GM18951 (cell line): ENCODE measurements at regions not wholly inside any gene's neighbourhood (a gene's known extent, or its start where the extent isn't known, plus 50 kb on each side); places are given as distances from the start of the nearest gene placed in this dataset.

ENCODE experiments used
- POLR2A ChIP-seq: IDR thresholded peaks from 4 replicates; pipeline ENCODE4 v1.6.1; 2011; ENCODE audit warnings: mild to moderate bottlenecking; ENCODE audit not compliant: insufficient read length, insufficient read depth; ENCODE audit errors: extremely low read depth
- in situ Hi-C: fragments of 300-500 bp; cut with MboI; formaldehyde crosslinking; loops from one replicate; pipeline ENCODE4 v1.12.0; 2022; ENCODE audit warnings: low sequenced_read_pairs, mixed read lengths, inconsistent platforms; ENCODE audit not compliant: unreplicated experiment

DNA sequence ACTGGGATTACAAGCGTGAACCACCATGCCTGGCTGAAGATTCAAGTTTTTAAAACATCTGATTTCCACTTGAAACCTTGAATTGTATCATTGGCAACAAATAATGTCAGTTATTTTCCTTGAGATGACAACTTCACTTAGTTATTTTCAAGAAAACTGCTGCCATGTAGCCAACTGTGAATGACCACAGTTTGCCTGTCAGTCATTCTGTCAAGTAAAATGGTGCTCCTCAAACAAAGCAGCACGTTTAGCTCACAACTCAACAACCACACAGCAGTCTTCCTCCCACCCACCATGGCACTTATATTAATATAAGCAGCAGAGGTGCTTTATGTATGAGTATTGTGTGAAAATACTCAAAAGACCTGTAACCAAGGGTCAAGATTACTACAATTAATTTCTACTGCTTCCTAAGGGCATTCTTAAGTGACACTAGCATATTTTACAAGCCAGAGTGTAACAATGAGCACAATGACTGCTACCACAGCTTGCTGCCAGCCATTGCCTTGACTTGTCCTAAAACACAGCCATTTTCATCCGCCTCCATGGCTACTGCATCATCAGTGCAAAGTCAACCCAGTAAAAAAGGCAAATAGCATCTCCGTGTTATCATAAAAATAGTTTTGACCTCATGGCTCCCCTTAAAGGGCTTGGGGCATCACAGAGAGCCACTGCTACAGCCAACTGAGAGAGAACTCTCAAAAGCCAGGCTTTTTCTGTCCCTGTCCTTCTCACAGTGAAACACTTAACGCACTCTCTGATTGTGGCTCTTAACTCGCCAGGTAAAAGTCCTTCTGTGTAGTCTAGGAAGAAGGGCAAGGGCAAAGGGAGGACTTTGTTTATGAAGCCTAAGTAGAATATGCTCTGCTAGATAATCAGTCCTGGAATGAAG is 96.4 kb upstream of the TAB2 start:
- in situ Hi-C loops = no loop called here
- no peak for TF ChIP-seq POLR2A

DNA sequence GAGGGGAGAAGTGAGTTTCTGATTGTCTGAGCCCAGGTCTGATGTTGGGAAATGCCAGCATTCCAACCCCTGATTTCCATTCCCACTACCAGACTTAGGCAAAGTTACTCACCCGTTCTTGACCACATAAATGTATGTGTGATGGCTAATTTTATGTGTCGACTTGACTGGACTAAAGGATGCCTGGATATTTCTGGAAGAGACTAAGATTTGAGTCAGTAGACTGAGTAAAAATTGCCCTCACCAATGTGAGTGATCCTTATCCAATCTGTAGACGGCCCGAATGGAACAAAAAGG is 95.8 kb upstream of the TAB2 start:
- TF ChIP-seq POLR2A = no peak
- in situ Hi-C loops = no loop called here

DNA sequence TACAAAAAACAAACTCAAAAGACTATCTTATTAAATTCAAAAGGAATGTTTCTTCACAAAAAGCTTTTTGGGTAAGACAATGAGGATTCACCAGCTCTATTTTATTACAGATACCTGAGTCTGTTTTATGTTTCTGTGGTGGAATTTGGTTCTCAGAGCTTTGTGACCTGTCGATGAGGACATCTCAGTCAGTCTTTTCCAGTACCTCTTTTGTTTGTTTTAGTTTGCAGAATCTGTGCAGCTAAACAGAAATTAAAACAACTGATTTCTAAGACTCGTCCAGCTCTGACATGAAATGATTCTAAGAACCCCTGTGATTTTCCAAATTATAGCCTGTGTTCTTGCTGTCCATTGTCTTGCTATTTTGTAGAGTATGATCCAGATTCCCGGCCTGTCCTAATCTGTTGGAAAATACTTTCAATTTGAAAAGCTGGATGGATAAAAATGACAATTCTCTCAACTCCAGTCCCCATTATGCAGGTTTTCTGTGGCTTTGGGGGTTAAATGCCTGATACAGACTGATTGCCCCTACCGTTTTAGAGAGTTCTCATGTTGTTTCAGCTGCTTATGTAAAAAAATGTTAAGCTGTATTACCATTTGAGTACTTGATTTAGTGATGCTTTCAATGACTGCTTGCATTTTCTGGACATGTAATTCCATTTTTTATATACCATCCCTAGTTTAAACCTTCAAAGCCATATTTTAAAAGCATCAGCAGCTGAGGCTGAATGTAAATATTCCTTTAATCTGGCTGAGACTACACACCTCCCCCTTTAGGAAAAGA is 94.2 kb upstream of the TAB2 start:
- TF ChIP-seq POLR2A = no peak
- in situ Hi-C loops = no loop called here

DNA sequence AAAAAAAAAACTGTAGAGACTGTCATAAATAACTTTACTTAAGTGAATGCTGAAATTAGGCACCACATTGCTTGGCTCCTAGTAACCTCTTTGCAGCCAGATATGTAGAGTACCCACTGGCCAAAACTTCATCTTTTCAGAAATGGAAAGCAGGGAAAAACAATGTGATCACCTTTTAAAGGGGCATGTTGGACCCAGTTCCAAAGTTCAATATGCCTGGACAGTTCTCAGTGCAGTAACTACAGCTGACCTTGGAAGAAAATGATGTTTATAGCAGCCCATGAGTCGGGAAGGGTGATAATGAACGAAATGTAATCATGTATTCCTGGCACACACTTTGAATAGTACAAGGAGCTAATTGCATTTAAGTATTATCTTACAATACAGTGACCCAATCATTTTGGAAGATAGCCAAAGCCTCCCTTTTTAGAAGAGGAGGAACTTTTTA is 93.6 kb upstream of the TAB2 start:
- in situ Hi-C loops = no loop called here
- TF ChIP-seq POLR2A = no peak

DNA sequence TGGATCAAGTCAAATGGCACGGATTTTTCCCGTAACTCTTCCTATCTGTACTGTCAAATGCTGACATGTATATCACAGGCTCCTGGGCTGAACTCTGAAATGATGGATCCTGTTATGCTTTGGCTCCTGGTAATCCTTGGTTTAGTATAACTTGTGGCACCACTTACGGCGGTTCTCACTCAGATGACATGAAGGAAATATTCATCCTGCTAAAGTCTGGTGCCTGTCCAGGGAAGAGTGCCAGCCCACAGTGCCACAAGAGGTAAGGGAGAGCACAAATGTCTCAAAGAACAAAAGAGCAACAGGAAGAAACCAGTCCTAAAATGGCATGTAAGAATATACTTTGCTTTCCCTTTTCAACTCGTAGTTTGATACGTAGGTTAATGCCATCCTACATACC is 93.1 kb upstream of the TAB2 start:
- no peak for TF ChIP-seq POLR2A
- in situ Hi-C loops = no loop called here

DNA sequence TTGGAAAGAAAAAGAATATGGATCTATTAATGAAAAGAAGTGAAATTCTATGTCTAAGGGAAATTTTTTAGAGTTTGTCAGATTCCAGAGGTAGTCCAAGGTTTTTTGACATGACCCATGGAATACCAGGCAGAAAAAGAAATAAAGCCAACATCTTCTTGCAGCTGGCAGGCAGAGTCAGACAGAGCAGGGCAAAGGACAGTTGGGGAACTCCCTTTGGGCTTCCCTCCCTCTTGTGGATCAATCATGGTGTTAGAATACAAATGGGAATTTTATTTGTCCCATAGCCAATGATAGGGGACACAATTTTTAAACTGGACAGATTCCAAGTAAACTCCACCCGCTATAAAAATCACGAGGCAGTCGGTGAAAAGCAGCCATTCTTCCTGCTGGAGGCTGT is 92.1 kb upstream of the TAB2 start:
- in situ Hi-C loops = no loop called here

DNA sequence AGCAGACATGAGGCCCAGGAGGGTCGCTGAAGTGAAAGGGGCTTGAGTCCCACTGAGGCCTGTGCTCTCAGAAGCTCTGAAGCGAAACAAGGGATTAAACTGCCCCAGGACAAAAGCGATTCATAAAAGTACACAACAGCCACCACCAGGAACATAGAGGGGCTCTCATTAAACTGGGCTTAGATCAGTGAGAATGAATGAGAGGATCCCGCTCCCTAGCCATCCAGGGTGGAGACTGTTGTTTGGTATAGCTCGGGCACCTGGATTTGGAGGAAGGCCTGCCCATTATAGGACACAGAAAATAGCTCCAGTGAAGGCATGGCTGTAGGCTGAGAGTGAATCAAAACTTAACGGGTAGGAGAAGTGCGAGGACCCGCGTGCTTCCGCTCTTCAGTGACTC is 91.6 kb upstream of the TAB2 start:
- in situ Hi-C loops = no loop called here
- no peak for TF ChIP-seq POLR2A

More for the DNA sequence above, 92.1 kb upstream of the TAB2 start:
- TF ChIP-seq POLR2A = no peak

DNA sequence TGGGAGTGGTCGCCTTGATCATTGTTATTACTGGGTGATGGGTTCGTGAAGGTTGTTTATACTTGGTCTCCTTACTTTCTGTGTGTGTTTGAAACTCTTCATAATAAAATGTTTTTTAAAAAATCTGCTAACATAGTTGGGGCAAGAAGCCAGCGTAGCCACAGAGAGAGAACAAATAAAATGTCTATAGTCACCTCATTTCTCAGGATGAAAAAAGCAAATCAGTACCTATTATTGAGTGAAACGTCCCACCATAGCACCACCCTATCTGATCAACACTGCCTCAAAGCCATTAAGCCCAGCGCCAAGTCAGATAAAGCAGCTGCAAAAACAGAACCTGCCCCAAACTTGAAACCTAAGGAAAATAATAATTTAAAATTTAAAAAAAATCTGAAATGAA is 89.7 kb upstream of the TAB2 start:
- in situ Hi-C loops = no loop called here
- TF ChIP-seq POLR2A = no peak

DNA sequence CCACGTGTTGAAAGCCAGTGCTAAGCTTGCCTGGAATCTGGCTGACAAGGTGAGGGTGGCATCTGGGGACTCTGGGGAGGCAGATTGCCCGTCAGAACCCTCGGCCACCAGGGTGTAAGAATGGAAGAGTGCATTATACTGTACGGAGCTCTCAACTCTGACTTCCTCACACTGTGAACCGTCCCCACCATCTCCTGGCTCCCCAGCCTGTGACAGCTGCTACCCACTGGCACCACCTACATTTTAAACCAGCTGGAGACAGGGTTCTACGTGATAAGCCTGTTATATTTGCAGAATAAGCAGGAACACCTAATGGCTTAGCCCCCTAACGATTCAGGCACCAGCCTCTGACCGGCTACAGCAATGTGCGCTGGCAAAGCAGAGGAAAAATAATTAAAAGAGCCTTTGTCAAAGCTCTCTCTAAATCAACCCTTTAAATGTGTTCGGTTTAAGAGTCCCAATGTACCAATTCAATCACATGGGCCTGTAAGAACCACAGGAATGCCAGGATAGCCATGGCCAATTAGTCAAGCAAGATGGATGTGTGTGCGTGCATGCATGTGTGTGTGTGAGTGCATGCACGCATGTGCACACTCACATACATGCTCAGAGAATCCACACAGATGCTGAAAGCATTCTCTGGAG is 89.1 kb upstream of the TAB2 start:
- TF ChIP-seq POLR2A = no peak
- in situ Hi-C loops = no loop called here

DNA sequence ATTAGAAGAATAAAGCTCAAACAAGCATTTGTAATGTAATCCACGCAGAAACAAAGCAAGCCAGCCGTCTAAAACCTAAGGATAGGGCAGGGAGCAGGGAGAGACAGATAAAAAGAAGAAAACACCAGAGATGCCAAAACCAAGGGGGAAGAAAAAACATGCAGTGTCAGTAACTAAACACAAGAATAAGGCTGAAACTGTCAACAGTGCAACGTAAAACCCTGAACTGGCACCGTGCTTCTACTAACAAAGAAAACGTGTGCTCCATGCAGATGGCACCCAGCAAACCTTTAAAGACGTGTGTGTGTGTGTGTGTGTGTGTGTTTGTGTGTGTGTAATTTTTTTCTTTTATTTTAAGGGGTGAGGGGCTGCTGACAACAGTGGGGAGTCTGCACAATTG is 88.4 kb upstream of the TAB2 start:
- in situ Hi-C loops = no loop called here
- no peak for TF ChIP-seq POLR2A

DNA sequence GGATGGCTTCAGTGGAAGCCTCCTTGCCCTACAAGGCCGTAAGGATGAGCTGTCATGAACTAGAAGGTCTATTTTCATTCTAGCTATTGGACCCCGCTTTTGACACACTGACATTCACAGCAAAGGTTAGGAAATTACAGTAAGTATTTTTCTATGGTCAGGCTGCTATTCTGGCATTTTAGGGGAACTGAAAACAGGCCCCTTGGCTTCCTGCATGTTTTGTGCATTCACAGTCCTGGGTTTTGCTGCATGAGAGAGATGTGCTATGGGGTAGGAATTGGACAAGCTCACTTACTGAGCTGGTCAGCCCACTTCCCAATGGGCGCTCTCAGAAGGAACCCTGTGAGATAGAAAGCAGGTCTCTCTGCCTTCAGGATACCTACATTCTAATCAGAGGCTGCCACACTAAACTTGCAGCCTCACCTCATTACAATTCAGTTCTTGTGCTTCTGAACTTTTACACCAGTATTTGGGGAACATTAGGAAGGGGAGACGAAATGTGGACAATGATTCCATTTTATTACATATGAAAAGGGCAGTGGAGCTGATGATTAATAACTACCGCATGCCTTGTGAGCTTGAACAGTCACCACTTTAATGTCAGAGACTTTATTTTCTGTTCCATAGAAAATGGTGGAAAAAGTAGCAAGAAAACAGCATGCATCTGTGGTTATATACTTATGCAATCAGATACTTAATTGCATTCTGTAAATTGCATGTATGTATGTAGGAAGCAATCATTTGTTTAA is 86.6 kb upstream of the TAB2 start:
- TF ChIP-seq POLR2A = no peak
- in situ Hi-C loops = no loop called here

DNA sequence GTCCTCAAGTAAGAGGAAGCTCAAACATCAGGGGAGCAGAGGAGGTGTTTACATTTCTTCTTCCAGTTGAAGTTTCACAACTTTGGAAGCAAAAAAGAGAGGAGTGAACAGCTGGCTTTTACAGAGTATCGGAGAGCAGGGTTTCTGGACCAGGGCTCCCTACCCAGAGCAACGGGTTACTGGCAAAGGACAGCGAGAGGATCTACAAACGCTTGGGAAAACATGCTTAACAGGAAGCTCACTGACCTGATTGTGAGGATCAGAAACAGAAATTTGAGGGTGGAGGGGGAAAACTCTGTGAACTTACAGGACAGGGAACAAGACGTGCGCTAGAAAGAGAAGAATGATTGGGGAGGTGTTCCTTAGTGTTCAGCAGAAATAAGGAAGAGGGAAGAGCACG is 85.7 kb upstream of the TAB2 start:
- in situ Hi-C loops = no loop called here
- TF ChIP-seq POLR2A = no peak
